Fibroblast of skin of right quadriceps (primary cell): ENCODE measurements at regions not wholly inside any gene's neighbourhood (a gene's known extent, or its start where the extent isn't known, plus 50 kb on each side); places are given as distances from the start of the nearest gene placed in this dataset.
"Not testable (repeated sequence)": the region's sequence is repeated elsewhere in the genome, so short reads cannot be mapped to it uniquely, and the experiment has no call there.

Experiments used
- DNase-seq: peaks from one replicate; pipeline ENCODE4 v3.0.0-alpha.2; 2013

- no peak for DNase-seq
Measured at GRCh38 chr7:93737953-93738352, 152.6 kb downstream of the TFPI2 start.

GRCh38 chr7:93736668-93737369 is 153.7 kb downstream of the TFPI2 start:
- DNase-seq, result no peak

- DNase-seq, result peak; percentile 31
Measured at GRCh38 chr7:93728292-93728691, 153.8 kb upstream of the CALCR start.

- no peak for DNase-seq
Measured at GRCh38 chr7:93725954-93726353, 151.4 kb upstream of the CALCR start.

- DNase-seq, result no peak
Measured at GRCh38 chr7:93723424-93724124, 149.1 kb upstream of the CALCR start.

- DNase-seq, result no peak
Measured at GRCh38 chr7:93720106-93720505, 145.6 kb upstream of the CALCR start.

GRCh38 chr7:93719546-93719945 is 145.0 kb upstream of the CALCR start:
- peak; percentile 73 for DNase-seq

GRCh38 chr7:93717217-93717900 is 142.8 kb upstream of the CALCR start:
- peak; percentile 47 for DNase-seq

- peak; percentile 35 for DNase-seq
Measured at GRCh38 chr7:93715234-93715633, 140.7 kb upstream of the CALCR start.

- no peak for DNase-seq
Measured at GRCh38 chr7:93711926-93712325, 137.4 kb upstream of the CALCR start.

GRCh38 chr7:93708255-93708654 is 133.7 kb upstream of the CALCR start:
- DNase-seq, result not testable (repeated sequence)

- DNase-seq, result no peak
Measured at GRCh38 chr7:93707249-93707648, 132.7 kb upstream of the CALCR start.

- not testable (repeated sequence) for DNase-seq
Measured at GRCh38 chr7:93706162-93706561, 131.6 kb upstream of the CALCR start.

GRCh38 chr7:93704217-93704616 is 129.7 kb upstream of the CALCR start:
- DNase-seq, result no peak

- DNase-seq, result no peak
Measured at GRCh38 chr7:93697901-93698300, 123.4 kb upstream of the CALCR start.

- no peak for DNase-seq
Measured at GRCh38 chr7:93693796-93694195, 119.3 kb upstream of the CALCR start.

- no peak for DNase-seq
Measured at GRCh38 chr7:93690021-93690420, 115.5 kb upstream of the CALCR start.

GRCh38 chr7:93678185-93678584 is 103.7 kb upstream of the CALCR start:
- DNase-seq, result no peak

- DNase-seq, result no peak
Measured at GRCh38 chr7:93663561-93664299, 89.2 kb upstream of the CALCR start.

GRCh38 chr7:93658163-93658562 is 83.6 kb upstream of the CALCR start:
- not testable (repeated sequence) for DNase-seq

- no peak for DNase-seq
Measured at GRCh38 chr7:93651603-93652159, 77.2 kb upstream of the CALCR start.

- no peak for DNase-seq
Measured at GRCh38 chr7:93646538-93646937, 72.0 kb upstream of the CALCR start.

- no peak for DNase-seq
Measured at GRCh38 chr7:93636276-93636675, 61.8 kb upstream of the CALCR start.
